ENCODE measurements at regions not wholly inside any gene's neighbourhood (a gene's known extent, or its start where the extent isn't known, plus 50 kb on each side); places are given as distances from the start of the nearest gene placed in this dataset.

GRCh38 chr2:118697781-118698180 lies 149.7 kb downstream of the EN1 start:
- no peak for TF ChIP-seq CTCF (conservative IDR thresholded peaks at IDR 0.05; ENCODE audit: low read depth, low read length)
- TF ChIP-seq EZH2 (IDR thresholded peaks at IDR 0.05; ENCODE audit: borderline replicate concordance, low read depth, low read length, poor library complexity, severe bottlenecking) = no peak

All from A673 (cell line).